ENCODE measurements at regions not wholly inside any gene's neighbourhood (a gene's known extent, or its start where the extent isn't known, plus 50 kb on each side); places are given as distances from the start of the nearest gene placed in this dataset.
A peak's percentile ranks its signal among the peaks of the same experiment; 100 is the strongest.

- H3K36me3 ChIP-seq: no peaks in the 10 kb centered on the region
- no peak overlapping the region for H3K4me3 ChIP-seq
- H3K27me3 ChIP-seq: no peaks in the 10 kb centered on the region
- no peaks in the 10 kb centered on the region for H3K9me3 ChIP-seq
- no peak for DNase-seq
Observed at GRCh38 chr14:89029961-89030694, 205.7 kb downstream of the TTC8 start.

- no peak for DNase-seq
- no peaks in the 10 kb centered on the region for H3K27me3 ChIP-seq
- no peaks in the 10 kb centered on the region for H3K36me3 ChIP-seq
- no peaks in the 10 kb centered on the region for H3K9me3 ChIP-seq
- no peak overlapping the region for H3K4me3 ChIP-seq
Observed at GRCh38 chr14:89030921-89031320, 206.5 kb downstream of the TTC8 start.

GRCh38 chr14:89032086-89032649 is 207.7 kb downstream of the TTC8 start:
- no peaks in the 10 kb centered on the region for H3K27me3 ChIP-seq
- no peak for DNase-seq
- no peak overlapping the region for H3K4me3 ChIP-seq
- H3K36me3 ChIP-seq: no peaks in the 10 kb centered on the region
- H3K9me3 ChIP-seq: no peaks in the 10 kb centered on the region

- Histone ChIP-seq H3K36me3 (no peaks in the 10 kb centered on the region), H3K27me3 (no peaks in the 10 kb centered on the region), H3K9me3 (no peaks in the 10 kb centered on the region), H3K4me3 (no peak overlapping the region)
- no peak for DNase-seq
Observed at GRCh38 chr14:89033756-89034155, 209.3 kb downstream of the TTC8 start.

GRCh38 chr14:89036371-89036770 is 211.9 kb downstream of the TTC8 start:
- no peaks in the 10 kb centered on the region for H3K27me3 ChIP-seq
- DNase-seq: no peak

GRCh38 chr14:89037065-89037464 is 212.6 kb downstream of the TTC8 start:
- H3K9me3 ChIP-seq: no peaks in the 10 kb centered on the region
- DNase-seq: no peak
- no peaks in the 10 kb centered on the region for H3K36me3 ChIP-seq

More at GRCh38 chr14:89036371-89036770, 211.9 kb downstream of the TTC8 start:
- Histone ChIP-seq H3K4me3 (no peak overlapping the region), H3K36me3 (no peaks in the 10 kb centered on the region), H3K9me3 (no peaks in the 10 kb centered on the region)

GRCh38 chr14:89040080-89040459 is 215.6 kb downstream of the TTC8 start:
- Histone ChIP-seq H3K36me3 (no peaks in the 10 kb centered on the region), H3K4me3 (no peak overlapping the region; the same call in 1 of the 2 replicates), H3K9me3 (no peaks in the 10 kb centered on the region), H3K27me3 (no peaks in the 10 kb centered on the region)
- no peak for DNase-seq

More at GRCh38 chr14:89037065-89037464, 212.6 kb downstream of the TTC8 start:
- H3K4me3 ChIP-seq: no peak overlapping the region
- H3K27me3 ChIP-seq: no peaks in the 10 kb centered on the region

GRCh38 chr14:89040460-89041256 is 216.2 kb downstream of the TTC8 start:
- H3K36me3 ChIP-seq: no peaks in the 10 kb centered on the region
- peak overlapping the region; percentile 36 for H3K4me3 ChIP-seq
- no peaks in the 10 kb centered on the region for H3K9me3 ChIP-seq
- DNase-seq: peak; percentile 76
- H3K27me3 ChIP-seq: no peaks in the 10 kb centered on the region

- no peak for DNase-seq
- Histone ChIP-seq H3K27me3 (no peaks in the 10 kb centered on the region), H3K36me3 (no peaks in the 10 kb centered on the region), H3K4me3 (no peak overlapping the region), H3K9me3 (no peaks in the 10 kb centered on the region)
Observed at GRCh38 chr14:89041257-89041582, 216.8 kb downstream of the TTC8 start.

- DNase-seq: no peak
- Histone ChIP-seq H3K27me3 (no peaks in the 10 kb centered on the region), H3K36me3 (no peaks in the 10 kb centered on the region), H3K4me3 (no peak overlapping the region), H3K9me3 (no peaks in the 10 kb centered on the region)
Observed at GRCh38 chr14:89042021-89042420, 217.6 kb downstream of the TTC8 start.

- Histone ChIP-seq H3K36me3 (no peaks in the 10 kb centered on the region), H3K27me3 (no peaks in the 10 kb centered on the region), H3K4me3 (no peak overlapping the region), H3K9me3 (no peaks in the 10 kb centered on the region)
- no peak for DNase-seq
Observed at GRCh38 chr14:89053303-89053702, 228.9 kb downstream of the TTC8 start.

- no peaks in the 10 kb centered on the region for H3K27me3 ChIP-seq
- no peak overlapping the region for H3K4me3 ChIP-seq
- DNase-seq: no peak
- H3K36me3 ChIP-seq: no peaks in the 10 kb centered on the region
- H3K9me3 ChIP-seq: no peaks in the 10 kb centered on the region
Observed at GRCh38 chr14:89056394-89056793, 231.9 kb downstream of the TTC8 start.

GRCh38 chr14:89058697-89059096 is 234.2 kb downstream of the TTC8 start:
- DNase-seq: no peak
- Histone ChIP-seq H3K27me3 (no peaks in the 10 kb centered on the region), H3K9me3 (no peaks in the 10 kb centered on the region), H3K4me3 (no peak overlapping the region), H3K36me3 (no peaks in the 10 kb centered on the region)

- DNase-seq: peak; percentile 3
- Histone ChIP-seq H3K27me3 (no peaks in the 10 kb centered on the region), H3K36me3 (no peaks in the 10 kb centered on the region), H3K9me3 (no peaks in the 10 kb centered on the region), H3K4me3 (no peak overlapping the region)
Observed at GRCh38 chr14:89060191-89060590, 235.7 kb downstream of the TTC8 start.

- no peak for DNase-seq
- Histone ChIP-seq H3K27me3 (no peaks in the 10 kb centered on the region), H3K9me3 (no peaks in the 10 kb centered on the region)
Observed at GRCh38 chr14:89061696-89062095, 237.2 kb downstream of the TTC8 start.

GRCh38 chr14:89065879-89066278 is 241.4 kb downstream of the TTC8 start:
- no peaks in the 10 kb centered on the region for H3K36me3 ChIP-seq
- no peak for DNase-seq
- H3K9me3 ChIP-seq: no peaks in the 10 kb centered on the region
- H3K4me3 ChIP-seq: no peak overlapping the region
- peaks cover 1% of the 10 kb centered on the region; the same call in 1 of the 2 replicates for H3K27me3 ChIP-seq

More at GRCh38 chr14:89061696-89062095, 237.2 kb downstream of the TTC8 start:
- no peak overlapping the region for H3K4me3 ChIP-seq
- H3K36me3 ChIP-seq: no peaks in the 10 kb centered on the region

GRCh38 chr14:89067293-89067972 is 243.0 kb downstream of the TTC8 start:
- DNase-seq: no peak
- Histone ChIP-seq H3K27me3 (peaks cover 2% of the 10 kb centered on the region; the same call in 1 of the 2 replicates), H3K4me3 (no peak overlapping the region), H3K9me3 (no peaks in the 10 kb centered on the region), H3K36me3 (no peaks in the 10 kb centered on the region)

Measured in MG63 (cell line).